ENCODE measurements at regions not wholly inside any gene's neighbourhood (a gene's known extent, or its start where the extent isn't known, plus 50 kb on each side); places are given as distances from the start of the nearest gene placed in this dataset.
A peak's percentile ranks its signal among the peaks of the same experiment; 100 is the strongest.

GRCh38 chr5:15439801-15440200, 60.2 kb upstream of the FBXL7 start:
- 0 to 9% methylated on average over 1 of the region's 1 CpG for WGBS, 2 donors (ENCODE audit: low coverage in 1 of 2)
- H3K27me3 ChIP-seq = no peaks in the 10 kb centered on the region
- peaks cover 0 to 16% (median 0%) of the 10 kb centered on the region in 3 donors for H3K4me1 ChIP-seq
- ATAC-seq = no peak
- no peak overlapping the region for H3K4me3 ChIP-seq
- no peak for TF ChIP-seq POLR2AphosphoS5 (IDR thresholded peaks at IDR 0.05)
- no peak for TF ChIP-seq POLR2A (IDR thresholded peaks at IDR 0.05)
- no peak for TF ChIP-seq EP300 (IDR thresholded peaks at IDR 0.05)
- TF ChIP-seq CTCF (IDR thresholded peaks at IDR 0.05) = no peak
- H3K9me3 ChIP-seq = no peaks in the 10 kb centered on the region
- H3K36me3 ChIP-seq = no peaks in the 10 kb centered on the region
- peak overlapping the region in 1 of 4 donors; percentile 22 for H3K27ac ChIP-seq

GRCh38 chr5:15433709-15434108, 66.3 kb upstream of the FBXL7 start:
- no peaks in the 10 kb centered on the region for H3K27me3 ChIP-seq
- H3K9me3 ChIP-seq = no peaks in the 10 kb centered on the region
- H3K36me3 ChIP-seq = no peaks in the 10 kb centered on the region
- ATAC-seq = no peak
- TF ChIP-seq POLR2AphosphoS5 (IDR thresholded peaks at IDR 0.05) = no peak
- no peak for TF ChIP-seq POLR2A (IDR thresholded peaks at IDR 0.05)
- no peak for TF ChIP-seq CTCF (IDR thresholded peaks at IDR 0.05)
- TF ChIP-seq EP300 (IDR thresholded peaks at IDR 0.05) = no peak
- WGBS, 2 donors (ENCODE audit: low coverage in 1 of 2) = 79 to 83% methylated on average over 3 of the region's 3 CpGs
- no peaks in the 10 kb centered on the region for H3K4me1 ChIP-seq
- no peak overlapping the region for H3K4me3 ChIP-seq
- no peak overlapping the region for H3K27ac ChIP-seq

- Histone ChIP-seq H3K27me3 (no peaks in the 10 kb centered on the region), H3K4me3 (no peak overlapping the region), H3K27ac (no peak overlapping the region), H3K36me3 (no peaks in the 10 kb centered on the region), H3K4me1 (no peaks in the 10 kb centered on the region), H3K9me3 (no peaks in the 10 kb centered on the region)
- WGBS, 2 donors (ENCODE audit: low coverage in 1 of 2) = 46 to 67% methylated on average over 2 to 3 of the region's 3 CpGs
- no peak for ATAC-seq
- TF ChIP-seq CTCF (IDR thresholded peaks at IDR 0.05) (no peak), POLR2A (IDR thresholded peaks at IDR 0.05) (no peak), POLR2AphosphoS5 (IDR thresholded peaks at IDR 0.05) (no peak), EP300 (IDR thresholded peaks at IDR 0.05) (no peak)
Observed at GRCh38 chr5:15431923-15432322, 68.1 kb upstream of the FBXL7 start.

GRCh38 chr5:15425766-15426165, 74.2 kb upstream of the FBXL7 start:
- Histone ChIP-seq H3K27ac (peak overlapping the region; percentile 44 to 70 (median 58)), H3K9me3 (no peaks in the 10 kb centered on the region), H3K36me3 (no peaks in the 10 kb centered on the region), H3K4me3 (peak overlapping the region; percentile 24 to 27), H3K4me1 (peaks cover 0 to 26% (median 0%) of the 10 kb centered on the region in 3 donors), H3K27me3 (no peaks in the 10 kb centered on the region)
- WGBS, 2 donors (ENCODE audit: low coverage in 1 of 2) = 2 to 3% methylated on average over 3 to 5 of the region's 6 CpGs
- no peak for TF ChIP-seq EP300 (IDR thresholded peaks at IDR 0.05)
- no peak for ATAC-seq

GRCh38 chr5:15424769-15425168, 75.2 kb upstream of the FBXL7 start:
- TF ChIP-seq POLR2A (IDR thresholded peaks at IDR 0.05) = no peak
- no peak for TF ChIP-seq EP300 (IDR thresholded peaks at IDR 0.05)
- no peak for TF ChIP-seq POLR2AphosphoS5 (IDR thresholded peaks at IDR 0.05)
- TF ChIP-seq CTCF (IDR thresholded peaks at IDR 0.05) = no peak
- Histone ChIP-seq H3K27ac (peak overlapping the region in 1 of 4 donors; percentile 62), H3K4me1 (peaks cover 0 to 26% (median 0%) of the 10 kb centered on the region in 3 donors), H3K27me3 (no peaks in the 10 kb centered on the region), H3K4me3 (no peak overlapping the region), H3K36me3 (no peaks in the 10 kb centered on the region), H3K9me3 (no peaks in the 10 kb centered on the region)
- ATAC-seq = no peak
- WGBS, 2 donors (ENCODE audit: low coverage in 1 of 2) = 92 to 96% methylated on average over 3 of the region's 3 CpGs
